Stimulated activated memory B cell treated with anti-CD40 and anti-IgM and Interleukin-4, amounts not matched to agents 10 μg/mL and 1 μg/mL and 100 μg/mL, for 72 hours (primary cell): ENCODE measurements at regions not wholly inside any gene's neighbourhood (a gene's known extent, or its start where the extent isn't known, plus 50 kb on each side); places are given as distances from the start of the nearest gene placed in this dataset.
"Not testable (repeated sequence)": the region's sequence is repeated elsewhere in the genome, so short reads cannot be mapped to it uniquely, and the experiment has no call there.

Experiments
- ATAC-seq: fragments of 150-1000 bp; cut with Tn5 transposase; 2 replicates; pipeline ENCODE4 v1.10.0; 2021
- H3K27ac Mint-ChIP-seq: one replicate; pipeline ENCODE4 v1.8.0; 2022; ENCODE audit warnings: mild to moderate bottlenecking, mixed read lengths
- H3K27me3 Mint-ChIP-seq: one replicate; pipeline ENCODE4 v1.8.0; 2022; ENCODE audit warnings: mixed read lengths
- H3K36me3 Mint-ChIP-seq: one replicate; pipeline ENCODE4 v1.8.0; 2022; ENCODE audit warnings: mixed read lengths
- H3K4me1 Mint-ChIP-seq: one replicate; pipeline ENCODE4 v1.8.0; 2022; ENCODE audit warnings: mixed read lengths
- H3K4me3 Mint-ChIP-seq: one replicate; pipeline ENCODE4 v1.8.0; 2022; ENCODE audit warnings: mild to moderate bottlenecking, moderate library complexity, mixed read lengths
- H3K9me3 Mint-ChIP-seq: one replicate; pipeline ENCODE4 v1.8.0; 2022; ENCODE audit warnings: mixed read lengths

- not testable (repeated sequence) for H3K36me3 Mint-ChIP-seq, H3K27me3 Mint-ChIP-seq, H3K4me3 Mint-ChIP-seq, H3K4me1 Mint-ChIP-seq, ATAC-seq, H3K27ac Mint-ChIP-seq
- H3K9me3 Mint-ChIP-seq = peaks cover 11% of the 10 kb centered on the region
These were observed 97.8 kb upstream of the FOXD4L5 start for GRCh38 chr9:65382701-65383318.
